ENCODE measurements at regions not wholly inside any gene's neighbourhood (a gene's known extent, or its start where the extent isn't known, plus 50 kb on each side); places are given as distances from the start of the nearest gene placed in this dataset.
"Not testable (repeated sequence)": the region's sequence is repeated elsewhere in the genome, so short reads cannot be mapped to it uniquely, and the experiment has no call there.

GRCh38 chr4:53701260-53701659 lies 110.0 kb upstream of the LNX1 start:
- not testable (repeated sequence) for TF ChIP-seq CTCF (IDR thresholded peaks at IDR 0.05; ENCODE audit: borderline replicate concordance, extremely low read depth, low read length, poor library complexity, severe bottlenecking); EZH2 (IDR thresholded peaks at IDR 0.05; ENCODE audit: borderline replicate concordance, low read depth, low read length, severe bottlenecking)
